NCI-H1694 (cell line): ENCODE measurements at regions not wholly inside any gene's neighbourhood (a gene's known extent, or its start where the extent isn't known, plus 50 kb on each side); places are given as distances from the start of the nearest gene placed in this dataset.
"Not testable (repeated sequence)": the region's sequence is repeated elsewhere in the genome, so short reads cannot be mapped to it uniquely, and the experiment has no call there.

Experiments used
- DNase-seq: peaks from one replicate; lab custom pipeline; 2025; lab: John Stamatoyannopoulos, UW

- no peak for DNase-seq
Observed at GRCh38 chr7:29649876-29650275, 86.2 kb downstream of the PRR15 start.

DNA sequence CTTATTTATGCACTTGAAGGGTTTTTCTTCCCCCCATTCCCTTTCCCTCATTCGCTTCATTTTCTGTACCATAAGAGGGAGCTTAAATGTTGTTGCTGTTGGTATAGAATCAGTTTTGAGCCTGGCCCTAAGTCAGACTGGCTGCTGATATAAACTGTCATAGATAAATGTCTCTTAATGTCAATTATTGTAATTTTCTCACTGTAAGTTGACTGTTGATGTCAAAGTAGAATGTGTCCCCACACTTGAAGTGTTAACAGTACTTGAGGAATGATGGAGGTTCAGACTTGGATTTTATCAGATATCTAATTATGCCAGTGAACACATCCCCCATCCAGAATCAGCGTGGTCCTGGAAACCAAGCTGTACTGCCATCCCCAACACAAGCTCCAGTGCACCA lies 87.8 kb downstream of the PRR15 start:
- no peak for DNase-seq

- DNase-seq = no peak
Observed at GRCh38 chr7:29652556-29652955, 88.9 kb downstream of the PRR15 start.

DNA sequence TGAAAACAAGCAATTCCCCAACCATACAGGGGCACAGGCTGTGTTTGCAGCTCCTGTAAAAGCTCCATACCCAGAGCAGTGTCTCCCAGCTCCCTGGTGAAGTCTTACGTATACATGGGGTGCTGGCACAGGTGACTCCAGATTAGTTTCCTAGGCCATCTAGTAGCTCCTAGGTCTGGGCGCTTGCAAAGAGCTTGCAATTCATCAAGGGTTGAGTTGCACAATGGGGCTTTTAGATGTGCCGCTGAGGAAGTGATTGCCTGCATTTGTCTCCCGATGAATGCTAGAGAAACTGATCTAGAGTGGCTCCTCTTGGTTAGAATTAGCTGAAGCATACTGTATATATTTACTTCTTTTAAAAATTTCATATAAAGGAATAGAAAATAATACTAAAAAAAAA lies 90.7 kb downstream of the PRR15 start:
- not testable (repeated sequence) for DNase-seq

GRCh38 chr7:29657288-29657687 lies 93.7 kb downstream of the PRR15 start:
- no peak for DNase-seq

- DNase-seq = no peak
Observed at GRCh38 chr7:29657856-29658255, 94.2 kb downstream of the PRR15 start.

DNA sequence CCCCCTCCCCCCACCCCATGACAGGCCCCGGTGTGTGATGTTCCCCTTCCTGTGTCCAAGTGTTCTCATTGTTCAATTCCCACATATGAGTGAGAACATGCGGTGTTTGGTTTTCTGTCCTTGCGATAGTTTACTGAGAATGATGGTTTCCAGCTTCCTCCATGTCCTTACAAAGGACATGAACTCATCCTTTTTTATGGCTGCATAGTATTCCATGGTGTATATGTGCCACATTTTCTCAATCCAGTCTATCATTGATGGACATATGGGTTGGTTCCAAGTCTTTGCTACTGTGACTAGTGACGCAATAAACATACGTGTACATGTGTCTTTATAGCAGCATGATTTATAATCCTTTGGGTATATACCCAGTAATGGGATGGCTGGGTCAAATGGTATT lies 95.6 kb downstream of the PRR15 start:
- DNase-seq = not testable (repeated sequence)

DNA sequence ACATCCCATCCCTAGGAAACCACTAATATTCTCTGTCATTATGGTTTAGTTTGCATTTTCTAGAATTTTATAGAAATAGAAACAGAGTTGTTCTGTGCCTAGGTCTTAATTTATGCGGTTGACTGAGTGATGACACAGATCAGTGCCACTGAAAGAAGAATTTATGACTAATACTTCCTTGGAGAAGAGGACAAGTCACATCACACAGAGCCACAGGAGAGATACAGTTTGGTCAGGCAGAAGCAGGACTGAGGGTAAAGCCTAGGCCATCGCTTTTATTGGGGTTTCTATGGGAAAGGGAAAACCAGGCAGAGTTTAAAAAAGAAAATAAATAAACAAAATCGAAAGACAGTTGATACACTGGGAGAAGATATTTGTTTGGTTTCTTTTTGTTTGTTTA lies 99.3 kb downstream of the PRR15 start:
- not testable (repeated sequence) for DNase-seq

DNA sequence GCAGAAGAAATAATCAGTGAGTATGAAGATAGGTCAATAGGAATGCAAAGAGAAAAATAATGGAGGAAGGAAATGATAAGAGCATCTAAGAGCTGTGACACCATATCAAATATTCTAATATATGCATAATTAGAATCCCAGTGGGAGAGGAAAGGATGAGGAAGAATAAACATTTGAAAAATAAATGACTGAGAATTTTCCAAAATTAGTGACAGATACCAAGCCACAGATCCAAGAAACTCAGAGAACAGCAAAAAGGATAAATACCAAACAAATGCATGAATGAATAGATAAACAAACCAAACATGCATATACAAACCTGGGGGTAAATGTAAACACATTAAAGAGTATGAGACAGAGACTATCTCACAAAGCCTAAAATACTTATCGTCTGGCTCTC lies 101.4 kb downstream of the PRR15 start:
- not testable (repeated sequence) for DNase-seq

- DNase-seq = not testable (repeated sequence)
Observed at GRCh38 chr7:29667096-29667669, 103.5 kb downstream of the PRR15 start.

GRCh38 chr7:29671286-29671685 lies 107.7 kb downstream of the PRR15 start:
- DNase-seq = not testable (repeated sequence)

- DNase-seq = not testable (repeated sequence)
Observed at GRCh38 chr7:29673635-29674034, 110.0 kb downstream of the PRR15 start.

DNA sequence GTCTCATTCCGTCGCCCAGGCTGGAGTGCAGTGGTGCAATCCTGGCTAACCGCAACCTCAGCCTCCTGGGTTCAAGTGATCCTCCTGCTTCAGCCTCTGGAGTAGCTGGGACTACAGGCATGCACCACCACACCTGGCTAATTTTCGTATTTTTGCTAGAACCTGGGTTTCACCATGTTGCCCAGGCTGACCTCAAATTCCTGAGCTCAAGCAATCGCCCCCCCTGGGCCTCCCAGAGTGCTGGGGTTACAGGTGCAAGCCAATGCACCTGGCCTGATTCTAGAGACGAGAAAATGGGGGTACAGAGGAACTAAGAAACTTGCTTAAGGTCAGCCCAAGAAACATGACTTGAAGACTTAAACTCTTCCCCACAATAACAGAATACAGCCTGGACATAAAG lies 111.0 kb downstream of the PRR15 start:
- DNase-seq = not testable (repeated sequence)

DNA sequence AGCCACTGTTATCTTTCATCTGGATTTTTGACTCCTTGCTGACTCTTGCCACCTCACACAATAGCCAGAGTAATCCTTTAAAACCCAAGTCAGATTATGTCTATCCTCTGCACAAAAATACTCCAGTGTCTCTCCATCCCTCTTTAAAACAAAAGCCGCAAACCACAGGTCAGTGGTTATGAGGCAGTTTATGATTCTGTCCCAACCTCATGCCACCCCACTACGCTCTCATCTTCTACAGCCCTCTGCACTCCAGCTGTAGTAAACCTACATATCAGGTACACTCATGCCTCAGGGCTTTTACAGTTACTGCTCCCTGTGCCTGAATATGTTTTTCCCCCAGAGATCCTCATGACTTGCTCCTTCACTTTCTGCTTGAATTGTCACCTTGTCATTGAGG lies 113.6 kb downstream of the PRR15 start:
- not testable (repeated sequence) for DNase-seq

DNA sequence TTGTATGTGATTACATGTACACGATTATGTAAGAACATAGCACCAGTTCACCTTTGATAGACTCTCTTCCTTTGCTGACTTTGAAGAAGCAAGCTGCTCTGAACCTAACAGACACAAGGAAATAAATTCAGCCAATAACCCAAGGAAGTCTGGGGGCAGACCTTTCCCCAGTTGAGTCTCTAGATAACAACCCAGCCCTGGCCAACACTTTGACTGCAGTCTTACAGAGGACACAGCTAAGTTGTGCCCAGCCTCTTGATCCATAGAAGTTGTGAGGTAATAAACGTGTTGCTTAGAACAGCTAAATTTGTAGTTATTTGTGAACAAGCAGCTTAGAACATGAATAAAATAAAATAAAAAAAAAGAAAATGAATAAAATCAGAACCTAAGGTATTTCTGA lies 116.3 kb downstream of the PRR15 start:
- not testable (repeated sequence) for DNase-seq

- not testable (repeated sequence) for DNase-seq
Observed at GRCh38 chr7:29680601-29681000, 117.0 kb downstream of the PRR15 start.

- DNase-seq = not testable (repeated sequence)
Observed at GRCh38 chr7:29684151-29684786, 120.6 kb downstream of the PRR15 start.

DNA sequence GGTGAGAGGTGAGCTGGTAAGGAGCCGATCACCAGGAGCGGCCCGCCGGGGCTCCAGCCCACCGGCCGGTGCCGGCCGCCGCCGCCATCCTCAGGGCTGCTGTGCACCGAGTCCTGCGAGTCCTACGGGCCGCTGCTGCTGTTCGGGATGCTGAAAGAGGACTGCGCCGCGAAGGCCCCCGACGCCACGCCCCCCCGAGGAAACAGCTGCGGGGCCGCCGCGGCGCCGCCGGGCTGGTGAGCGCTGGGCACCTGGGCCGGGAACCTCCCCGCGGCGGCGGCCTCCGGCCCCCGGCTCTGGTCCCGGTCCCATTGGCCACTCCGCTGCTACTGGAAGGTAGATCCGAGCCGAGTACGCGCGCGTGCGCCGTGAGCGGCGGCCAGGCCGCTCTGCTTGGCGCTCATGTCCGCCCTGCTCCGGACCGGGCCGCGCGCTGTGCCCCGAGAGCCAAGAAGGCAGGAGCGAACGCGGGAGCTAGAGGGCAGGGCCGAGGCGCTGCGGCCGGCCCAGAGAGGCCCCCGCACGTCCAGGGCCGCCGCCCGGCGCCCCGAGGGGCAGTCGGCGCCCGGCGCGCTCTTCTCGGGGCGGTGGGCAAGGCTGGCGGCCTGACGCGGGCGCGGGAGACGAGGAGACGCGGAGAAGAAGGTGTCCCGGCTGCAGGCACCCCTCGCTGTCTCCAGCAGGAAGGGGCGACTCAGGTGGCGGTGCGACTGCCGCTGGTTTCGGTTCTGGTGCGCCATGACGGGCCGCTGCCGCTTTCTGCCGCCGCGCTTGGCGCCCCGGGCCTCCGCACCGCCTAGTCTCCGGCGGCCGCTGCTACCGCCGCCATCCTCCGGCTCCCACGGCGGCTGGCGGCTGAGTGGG lies 121.3 kb upstream of the WIPF3 start:
- peak; percentile 15 for DNase-seq

GRCh38 chr7:29685651-29686271 lies 120.5 kb upstream of the WIPF3 start:
- DNase-seq = not testable (repeated sequence)

GRCh38 chr7:29690510-29690909 lies 115.8 kb upstream of the WIPF3 start:
- not testable (repeated sequence) for DNase-seq

DNA sequence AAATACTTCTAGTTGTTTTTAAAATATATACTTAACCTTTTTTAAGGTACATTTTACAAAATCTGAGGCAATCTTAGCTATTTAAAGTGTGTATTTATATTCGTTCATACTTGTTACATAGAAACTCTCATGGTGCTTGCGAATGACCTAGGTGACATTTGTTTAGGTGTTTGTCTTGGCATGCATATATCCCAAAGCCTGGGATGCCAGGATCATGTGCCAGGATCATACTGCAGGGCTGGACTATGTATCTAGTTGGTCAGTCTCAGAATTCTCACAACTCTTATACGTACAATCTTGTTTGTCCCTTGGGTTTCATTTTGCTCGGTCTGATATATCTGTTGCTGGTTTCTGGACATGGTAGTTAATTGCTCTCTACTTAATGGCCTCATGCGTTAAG lies 109.9 kb upstream of the WIPF3 start:
- not testable (repeated sequence) for DNase-seq

GRCh38 chr7:29699723-29700122 lies 106.6 kb upstream of the WIPF3 start:
- not testable (repeated sequence) for DNase-seq
